Colonic mucosa (tissue), 4 donors: ENCODE measurements at regions not wholly inside any gene's neighbourhood (a gene's known extent, or its start where the extent isn't known, plus 50 kb on each side); places are given as distances from the start of the nearest gene placed in this dataset.
A peak's percentile ranks its signal among the peaks of the same experiment; 100 is the strongest.

Source experiments
- DNase-seq: peaks from one replicate; pipeline ENCODE4 v3.0.0-alpha.2; 2020
- H3K27ac ChIP-seq: fragments of 200-600 bp; one replicate; pipeline ENCODE4 v1.8.0; 2021
- H3K27me3 ChIP-seq: fragments of 200-600 bp; one replicate; pipeline ENCODE4 v1.8.0; 2021
- H3K36me3 ChIP-seq: fragments of 200-600 bp; one replicate; pipeline ENCODE4 v1.8.0; 2021
- H3K4me1 ChIP-seq: fragments of 200-600 bp; one replicate; pipeline ENCODE4 v1.8.0; 2021; ENCODE audit warnings: mild to moderate bottlenecking
- H3K4me3 ChIP-seq: fragments of 200-600 bp; one replicate; pipeline ENCODE4 v1.8.0; 2021
- H3K9ac ChIP-seq, 2 donors: one replicate each; pipeline ENCODE4 v1.7.0; 2013; ENCODE audit warnings: control low read depth in 2 of 2, low read depth in 2 of 2, low read length in 2 of 2
- H3K9me3 ChIP-seq: fragments of 200-600 bp; one replicate; pipeline ENCODE4 v1.8.0; 2021
- intact Hi-C: fragments of 100-400 bp; cut with DNase I; formaldehyde crosslinking; loops from one replicate; pipeline ENCODE4 v1.14.1; 2022
- TF ChIP-seq, protein P1 (sequence below): fragments of 200-600 bp; IDR thresholded peaks from one replicate; pipeline ENCODE4 v1.8.0; 2022; ENCODE audit warnings: antibody characterized with exemption, mild to moderate bottlenecking
- donor health status: healthy.
- donor health status: DM: no; HTN: no; CAD: no.
- donor health status: DM: no; HTN: no; CAD: no.

DNA sequence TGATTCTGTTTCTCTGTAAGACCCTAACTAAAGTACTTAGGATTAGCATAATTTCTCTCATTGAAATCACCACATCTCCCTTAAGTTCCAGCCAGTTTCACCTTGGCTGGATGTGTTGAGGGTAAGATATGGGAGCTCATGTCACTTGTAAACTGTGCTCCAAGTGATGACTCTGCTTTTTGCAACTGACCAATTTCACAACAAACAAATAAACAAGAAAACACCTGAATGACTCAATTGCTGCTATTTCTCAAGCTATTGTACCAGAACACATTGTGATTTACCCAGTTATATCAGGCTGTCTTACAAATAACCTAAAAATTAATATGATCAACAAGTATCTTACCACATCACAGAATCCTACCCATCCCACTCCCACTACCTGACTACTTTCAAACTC, 379.1 kb upstream of the KIF2A start:
- Histone ChIP-seq H3K9me3 (no peaks in the 10 kb centered on the region), H3K36me3 (no peaks in the 10 kb centered on the region), H3K27ac (no peak overlapping the region), H3K4me1 (no peaks in the 10 kb centered on the region), H3K9ac (no peak overlapping the region), H3K4me3 (no peak overlapping the region), H3K27me3 (no peaks in the 10 kb centered on the region)
- intact Hi-C loops, result no loop called here
- DNase-seq, result no peak
- TF ChIP-seq, protein P1, sequence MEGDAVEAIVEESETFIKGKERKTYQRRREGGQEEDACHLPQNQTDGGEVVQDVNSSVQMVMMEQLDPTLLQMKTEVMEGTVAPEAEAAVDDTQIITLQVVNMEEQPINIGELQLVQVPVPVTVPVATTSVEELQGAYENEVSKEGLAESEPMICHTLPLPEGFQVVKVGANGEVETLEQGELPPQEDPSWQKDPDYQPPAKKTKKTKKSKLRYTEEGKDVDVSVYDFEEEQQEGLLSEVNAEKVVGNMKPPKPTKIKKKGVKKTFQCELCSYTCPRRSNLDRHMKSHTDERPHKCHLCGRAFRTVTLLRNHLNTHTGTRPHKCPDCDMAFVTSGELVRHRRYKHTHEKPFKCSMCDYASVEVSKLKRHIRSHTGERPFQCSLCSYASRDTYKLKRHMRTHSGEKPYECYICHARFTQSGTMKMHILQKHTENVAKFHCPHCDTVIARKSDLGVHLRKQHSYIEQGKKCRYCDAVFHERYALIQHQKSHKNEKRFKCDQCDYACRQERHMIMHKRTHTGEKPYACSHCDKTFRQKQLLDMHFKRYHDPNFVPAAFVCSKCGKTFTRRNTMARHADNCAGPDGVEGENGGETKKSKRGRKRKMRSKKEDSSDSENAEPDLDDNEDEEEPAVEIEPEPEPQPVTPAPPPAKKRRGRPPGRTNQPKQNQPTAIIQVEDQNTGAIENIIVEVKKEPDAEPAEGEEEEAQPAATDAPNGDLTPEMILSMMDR, result no peak

DNA sequence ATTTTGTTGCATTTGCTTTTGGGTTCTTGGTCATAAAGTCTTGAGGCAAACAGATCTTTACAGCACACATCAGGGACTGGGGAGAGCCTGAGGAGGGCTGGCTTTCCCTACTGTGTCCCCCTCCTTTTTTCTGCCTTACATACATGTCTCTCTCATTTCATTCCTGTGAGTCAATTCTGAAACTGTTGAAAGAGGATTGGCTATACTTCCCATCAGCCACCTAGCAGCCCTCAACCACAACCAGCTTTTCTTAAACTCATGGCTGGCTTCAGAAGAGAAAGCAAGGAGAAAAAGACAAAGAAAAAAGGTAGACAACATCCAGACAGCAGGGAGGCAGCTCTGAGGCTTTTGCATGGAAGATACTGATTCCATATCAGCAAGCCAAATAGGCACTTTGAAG, 374.8 kb upstream of the KIF2A start:
- intact Hi-C loops, result loop anchor here (5.0 kb wide), 1 partner anchor 974 kb away; no protein-coding TSS in a partner anchor
- Histone ChIP-seq H3K27me3 (no peaks in the 10 kb centered on the region), H3K9ac (no peak overlapping the region), H3K4me3 (no peak overlapping the region), H3K4me1 (no peaks in the 10 kb centered on the region), H3K27ac (no peak overlapping the region), H3K9me3 (no peaks in the 10 kb centered on the region), H3K36me3 (no peaks in the 10 kb centered on the region)
- TF ChIP-seq, protein P1, result no peak
- DNase-seq, result no peak

GRCh38 chr5:61933787-61934626, 372.0 kb upstream of the KIF2A start:
- H3K9me3 ChIP-seq, result no peaks in the 10 kb centered on the region
- no peaks in the 10 kb centered on the region for H3K27me3 ChIP-seq
- H3K27ac ChIP-seq, result no peak overlapping the region
- H3K9ac ChIP-seq, result no peak overlapping the region
- H3K4me3 ChIP-seq, result no peak overlapping the region
- intact Hi-C loops, result loop anchor here (5.0 kb wide), 1 partner anchor 977 kb away; no protein-coding TSS in a partner anchor
- no peaks in the 10 kb centered on the region for H3K36me3 ChIP-seq
- H3K4me1 ChIP-seq, result no peaks in the 10 kb centered on the region
- DNase-seq, result peak; percentile 49
- TF ChIP-seq, protein P1, result peak; percentile 63

DNA sequence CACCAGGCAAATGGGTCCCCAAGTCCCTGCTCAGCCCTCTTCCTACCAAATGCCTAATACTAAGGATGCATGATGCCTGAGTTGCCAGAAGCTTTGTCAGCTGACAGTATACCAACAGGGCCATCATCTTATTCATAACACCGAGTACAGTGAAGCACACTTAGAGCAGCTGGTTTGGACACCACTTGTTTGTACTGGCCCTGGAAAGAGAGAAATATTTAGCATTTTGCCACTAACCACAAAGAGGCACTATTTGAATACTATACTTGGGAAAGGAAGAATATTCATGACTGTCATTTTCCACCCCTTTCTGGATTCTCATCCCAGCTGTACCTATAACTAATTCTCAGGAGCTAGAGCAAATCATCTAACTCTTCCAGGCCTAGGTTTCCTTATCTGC, 364.4 kb upstream of the KIF2A start:
- no peak overlapping the region for H3K4me3 ChIP-seq
- H3K9ac ChIP-seq, result no peak overlapping the region
- no peaks in the 10 kb centered on the region for H3K36me3 ChIP-seq
- H3K4me1 ChIP-seq, result no peaks in the 10 kb centered on the region
- H3K9me3 ChIP-seq, result no peaks in the 10 kb centered on the region
- intact Hi-C loops, result no loop called here
- DNase-seq, result no peak
- H3K27me3 ChIP-seq, result no peaks in the 10 kb centered on the region
- no peak overlapping the region for H3K27ac ChIP-seq
- TF ChIP-seq, protein P1, result no peak

GRCh38 chr5:61942462-61943049, 363.4 kb upstream of the KIF2A start:
- Histone ChIP-seq H3K9me3 (no peaks in the 10 kb centered on the region), H3K36me3 (no peaks in the 10 kb centered on the region), H3K27ac (no peak overlapping the region), H3K4me1 (no peaks in the 10 kb centered on the region), H3K9ac (no peak overlapping the region), H3K27me3 (no peaks in the 10 kb centered on the region), H3K4me3 (no peak overlapping the region)
- no peak for DNase-seq
- TF ChIP-seq, protein P1, result no peak
- intact Hi-C loops, result no loop called here
